ENCODE measurements at regions not wholly inside any gene's neighbourhood (a gene's known extent, or its start where the extent isn't known, plus 50 kb on each side); places are given as distances from the start of the nearest gene placed in this dataset.
A peak's percentile ranks its signal among the peaks of the same experiment; 100 is the strongest.

DNA sequence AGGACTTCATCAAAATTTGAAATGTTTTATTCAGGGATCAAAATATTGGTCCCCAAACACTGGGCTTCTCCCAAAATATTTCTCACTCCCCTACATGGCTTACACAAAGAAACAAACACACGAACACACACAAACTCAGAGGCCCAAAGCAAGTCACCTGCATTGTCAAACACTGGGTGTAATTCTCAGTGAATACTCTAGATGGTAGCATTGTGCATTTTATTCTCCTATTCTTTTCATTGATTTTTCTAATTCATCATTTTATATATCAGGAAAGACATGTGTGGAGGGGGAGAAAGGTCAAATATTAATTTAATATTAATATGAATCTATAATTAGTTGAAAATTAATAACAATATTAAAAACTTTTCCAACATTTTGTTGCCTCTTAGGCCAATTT lies 72.3 kb upstream of the TNMD start:
- DNase-seq, result no peak
- intact Hi-C loops (cut with DNase I), result no loop called here

GRCh38 chrX:100494646-100495370 lies 84.7 kb upstream of the PCDH19 start:
- no peak for DNase-seq
- intact Hi-C loops (cut with DNase I), result no loop called here

DNA sequence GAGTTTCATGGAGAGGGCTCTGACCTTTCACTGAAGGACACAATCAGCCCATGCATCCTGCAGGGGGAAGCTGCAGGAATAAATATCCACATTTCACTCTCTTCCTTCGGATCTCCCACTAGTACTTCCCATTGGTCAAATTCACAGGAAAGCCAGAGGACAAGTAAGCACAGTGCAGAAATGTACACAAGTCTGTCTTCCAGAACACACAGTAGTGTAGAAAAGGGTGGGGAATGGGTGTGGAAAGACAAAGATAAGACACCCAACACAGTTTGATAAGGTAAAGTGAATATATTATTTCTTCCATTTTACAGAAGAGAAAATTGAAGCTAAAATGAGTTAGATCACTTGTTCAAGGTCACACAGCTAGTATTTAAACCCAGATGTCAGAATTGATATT lies 81.1 kb upstream of the PCDH19 start:
- intact Hi-C loops (cut with DNase I), result no loop called here

DNA sequence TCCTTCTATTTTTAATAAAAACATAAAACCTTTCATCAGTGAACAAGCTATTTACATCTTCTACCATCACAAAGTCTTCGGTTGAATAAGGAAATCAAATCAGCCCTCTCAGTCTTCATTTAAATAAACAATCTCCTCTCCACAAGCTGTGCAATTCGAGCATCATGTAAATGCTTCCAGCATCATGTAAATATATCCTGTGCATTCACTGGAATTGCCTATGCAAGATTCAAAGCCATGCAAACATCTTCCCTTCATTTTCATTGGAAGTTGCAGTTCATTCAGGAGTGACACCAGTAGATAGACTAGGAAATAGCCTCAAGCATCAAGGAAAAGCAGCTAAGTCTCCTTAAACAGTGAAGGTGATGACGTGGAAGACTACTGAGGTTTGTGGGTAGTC lies 77.7 kb upstream of the PCDH19 start:
- intact Hi-C loops (cut with DNase I), result no loop called here
- no peak for DNase-seq

More for the DNA sequence above, 81.1 kb upstream of the PCDH19 start:
- no peak for DNase-seq

GRCh38 chrX:100484971-100485370 lies 74.9 kb upstream of the PCDH19 start:
- intact Hi-C loops (cut with DNase I), result no loop called here
- DNase-seq, result no peak

DNA sequence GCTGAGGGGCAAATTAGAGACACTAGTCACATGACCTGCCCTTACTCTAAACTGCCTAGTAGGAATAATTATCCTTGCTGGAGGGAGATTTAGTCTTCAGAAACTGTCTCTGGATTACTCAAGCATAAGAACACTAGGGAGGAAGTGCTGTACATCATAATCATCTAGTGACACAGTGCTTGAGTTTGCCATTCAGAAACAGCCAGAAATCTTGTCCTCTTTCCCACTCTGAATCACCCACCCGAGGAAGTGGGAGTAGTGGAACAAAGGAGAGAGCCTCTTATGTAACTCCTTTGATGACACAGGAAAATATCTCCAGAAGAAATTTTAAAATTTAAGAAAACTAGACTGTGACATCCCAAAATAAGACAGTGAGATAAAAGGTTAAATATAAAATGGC lies 69.3 kb upstream of the PCDH19 start:
- intact Hi-C loops (cut with DNase I), result no loop called here

DNA sequence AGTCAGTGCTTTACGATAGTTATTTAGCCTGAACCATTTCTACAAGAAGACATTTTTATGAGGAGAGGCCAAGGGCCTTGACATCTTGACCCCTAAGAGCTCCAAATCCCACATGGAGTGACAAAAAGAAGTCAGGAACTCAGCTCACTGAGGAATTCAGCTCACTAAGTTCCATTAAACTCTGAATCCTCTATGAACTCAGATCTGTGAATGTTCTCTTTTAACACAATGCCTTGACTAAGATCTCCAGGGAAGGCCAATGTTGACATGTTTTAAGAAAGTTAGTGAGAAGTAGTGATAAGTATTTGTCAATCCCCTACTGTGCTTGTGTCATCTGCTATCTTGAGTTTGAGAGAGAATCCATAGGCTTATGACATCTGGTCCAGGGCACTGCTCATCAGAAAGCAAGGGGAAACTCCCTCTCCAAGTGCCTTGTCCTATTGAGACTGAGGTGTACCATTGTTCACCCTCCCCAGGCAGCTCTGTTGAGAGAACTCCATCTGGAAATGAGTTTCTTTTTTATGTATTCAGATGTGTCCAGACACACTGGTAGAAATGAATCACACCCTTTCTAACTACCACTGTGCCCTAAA lies 68.7 kb upstream of the PCDH19 start:
- DNase-seq, result no peak
- intact Hi-C loops (cut with DNase I), result no loop called here

More for the DNA sequence above, 69.3 kb upstream of the PCDH19 start:
- peak in 22 of 42 donors; percentile 0 to 61 (median 22) for DNase-seq

GRCh38 chrX:100477958-100478357 lies 67.9 kb upstream of the PCDH19 start:
- DNase-seq, result no peak
- intact Hi-C loops (cut with DNase I), result no loop called here

DNA sequence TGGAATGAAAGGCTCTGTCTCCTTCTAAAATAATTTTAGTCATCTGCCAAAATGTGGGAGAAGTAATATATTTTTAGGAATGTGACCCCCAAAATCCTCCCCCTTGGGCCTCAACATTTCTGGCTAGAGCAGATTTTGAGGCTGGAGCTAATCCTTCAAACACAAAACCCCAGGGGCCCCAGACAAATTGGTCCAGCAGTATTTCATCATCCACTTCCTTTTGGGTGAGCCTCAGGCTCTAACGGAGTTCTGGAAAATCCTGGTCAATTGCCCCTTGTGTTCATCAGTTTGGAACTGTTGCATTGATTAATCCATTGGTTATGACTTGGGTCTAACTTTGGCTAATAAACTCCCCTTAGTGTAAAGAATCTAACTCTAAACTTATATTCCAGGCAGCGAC lies 67.4 kb upstream of the PCDH19 start:
- DNase-seq, result no peak
- intact Hi-C loops (cut with DNase I), result no loop called here
